ENCODE measurements at regions not wholly inside any gene's neighbourhood (a gene's known extent, or its start where the extent isn't known, plus 50 kb on each side); places are given as distances from the start of the nearest gene placed in this dataset.
"Not testable (repeated sequence)": the region's sequence is repeated elsewhere in the genome, so short reads cannot be mapped to it uniquely, and the experiment has no call there.

DNA sequence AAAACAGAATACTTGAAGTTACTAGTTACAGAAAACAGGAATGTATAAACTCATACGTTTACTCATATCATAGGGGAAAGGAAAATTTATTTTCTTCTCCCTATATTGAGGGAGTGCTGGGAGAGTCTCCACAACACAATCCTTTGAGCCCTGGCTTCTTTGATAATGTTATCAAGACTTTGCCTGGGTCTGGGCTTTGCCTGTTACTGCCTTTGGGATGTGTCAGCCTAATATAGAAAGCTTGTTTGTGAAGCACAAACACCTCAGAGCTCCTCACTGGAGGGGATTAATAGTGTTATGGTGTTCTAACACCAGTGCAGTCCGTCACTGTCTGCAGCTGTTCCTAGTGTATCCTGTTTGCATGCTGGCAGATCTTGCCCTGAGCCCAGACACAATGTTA is 107.8 kb downstream of the VCY start:
- Mint-ChIP-seq H3K4me1 (no peaks in the 10 kb centered on the region), H3K9me3 (no peaks in the 10 kb centered on the region), H3K27ac (no peak overlapping the region), H3K36me3 (ENCODE audit: low read depth) (no peaks in the 10 kb centered on the region), H3K4me3 (no peak overlapping the region), H3K27me3 (no peaks in the 10 kb centered on the region)
- ATAC-seq (replicated peaks), result no peak

DNA sequence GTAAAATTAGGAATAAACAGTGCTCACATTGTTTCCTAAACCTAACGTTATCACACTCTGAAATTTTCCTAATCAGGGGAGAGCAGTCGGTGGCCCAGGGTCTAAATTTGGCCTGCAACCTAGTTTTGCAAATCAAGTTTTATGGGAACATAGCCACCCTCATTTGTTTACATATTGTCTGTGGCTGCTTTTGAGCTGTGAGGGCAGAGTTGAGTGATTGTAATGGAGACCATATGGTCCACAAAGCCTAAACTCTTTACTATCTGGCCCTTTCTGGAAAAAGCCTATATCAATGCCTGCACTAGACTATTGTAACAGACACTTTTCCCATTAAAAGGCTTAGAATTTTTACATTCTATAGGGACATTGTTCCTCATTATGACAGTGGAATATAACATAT is 105.2 kb downstream of the VCY start:
- no peak overlapping the region for H3K4me3 Mint-ChIP-seq
- no peaks in the 10 kb centered on the region for H3K4me1 Mint-ChIP-seq
- no peaks in the 10 kb centered on the region for H3K9me3 Mint-ChIP-seq
- H3K27ac Mint-ChIP-seq, result no peak overlapping the region
- no peaks in the 10 kb centered on the region for H3K27me3 Mint-ChIP-seq
- no peak for ATAC-seq (replicated peaks)
- H3K36me3 Mint-ChIP-seq (ENCODE audit: low read depth), result no peaks in the 10 kb centered on the region

DNA sequence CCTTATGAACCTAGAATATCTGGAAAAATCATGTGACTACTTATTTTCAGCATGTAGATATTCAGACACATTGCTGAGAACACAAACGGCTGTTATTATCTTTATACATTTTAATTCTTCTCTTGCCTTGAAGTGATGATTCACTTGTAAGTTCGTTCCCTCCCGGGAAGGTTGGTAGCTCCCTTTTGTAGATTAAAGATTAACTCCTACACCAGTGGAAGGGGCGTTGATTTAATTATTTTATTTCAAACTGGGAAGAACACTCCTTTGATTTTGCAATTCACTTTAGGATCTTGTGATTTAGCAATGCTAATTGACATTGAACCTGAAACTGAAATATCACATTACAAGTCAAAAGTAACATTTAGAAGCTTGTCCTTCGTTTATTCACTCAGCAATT is 103.4 kb downstream of the VCY start:
- Mint-ChIP-seq H3K36me3 (ENCODE audit: low read depth) (no peaks in the 10 kb centered on the region), H3K9me3 (no peaks in the 10 kb centered on the region), H3K4me1 (no peaks in the 10 kb centered on the region), H3K27me3 (no peaks in the 10 kb centered on the region), H3K4me3 (no peak overlapping the region), H3K27ac (no peak overlapping the region)
- ATAC-seq (replicated peaks), result no peak

DNA sequence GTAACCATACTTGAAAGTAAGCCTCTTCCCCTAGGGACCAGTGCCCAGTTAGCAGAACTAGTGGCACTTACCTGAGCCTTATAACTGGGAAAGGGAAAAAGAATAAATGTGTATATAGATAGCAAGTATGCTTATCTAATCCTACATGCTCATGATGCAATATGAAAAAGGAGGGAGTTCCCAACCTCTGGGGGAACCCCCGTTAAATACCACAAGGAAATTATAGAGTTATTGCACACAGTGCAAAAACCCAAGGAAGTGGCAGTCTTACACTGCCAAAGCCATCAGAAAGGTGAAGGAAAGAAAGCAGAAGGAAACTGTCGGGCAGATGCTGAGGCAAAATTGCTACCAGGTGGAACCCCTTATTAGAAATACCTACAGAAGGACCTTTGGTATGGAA is 92.2 kb downstream of the VCY start:
- H3K4me3 Mint-ChIP-seq; ATAC-seq (replicated peaks); H3K9me3 Mint-ChIP-seq; H3K27ac Mint-ChIP-seq; H3K4me1 Mint-ChIP-seq; H3K27me3 Mint-ChIP-seq; H3K36me3 Mint-ChIP-seq (ENCODE audit: low read depth): not testable (repeated sequence)

DNA sequence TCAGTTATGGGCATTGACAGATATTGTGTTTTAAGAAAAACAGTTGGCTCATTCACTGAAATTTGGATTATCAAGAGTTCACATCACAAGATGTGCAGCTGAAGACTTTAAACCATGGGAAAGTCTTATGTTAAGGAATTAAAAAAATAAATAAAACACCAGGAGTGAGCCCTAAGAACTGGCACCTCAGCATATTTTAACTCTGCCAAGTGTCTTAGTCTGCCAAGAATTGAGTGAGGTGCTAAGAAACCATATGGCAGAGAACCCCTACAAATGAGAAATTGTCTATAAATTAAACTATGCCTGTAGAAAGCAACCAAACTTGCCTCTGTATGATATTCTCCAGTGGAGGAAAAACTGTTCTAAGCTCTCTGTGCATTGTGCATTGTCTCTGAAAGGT is 78.5 kb downstream of the VCY start:
- Mint-ChIP-seq H3K4me3 (no peak overlapping the region), H3K4me1 (no peaks in the 10 kb centered on the region), H3K36me3 (ENCODE audit: low read depth) (no peaks in the 10 kb centered on the region), H3K27ac (no peak overlapping the region), H3K27me3 (no peaks in the 10 kb centered on the region), H3K9me3 (no peaks in the 10 kb centered on the region)
- ATAC-seq (replicated peaks), result no peak

DNA sequence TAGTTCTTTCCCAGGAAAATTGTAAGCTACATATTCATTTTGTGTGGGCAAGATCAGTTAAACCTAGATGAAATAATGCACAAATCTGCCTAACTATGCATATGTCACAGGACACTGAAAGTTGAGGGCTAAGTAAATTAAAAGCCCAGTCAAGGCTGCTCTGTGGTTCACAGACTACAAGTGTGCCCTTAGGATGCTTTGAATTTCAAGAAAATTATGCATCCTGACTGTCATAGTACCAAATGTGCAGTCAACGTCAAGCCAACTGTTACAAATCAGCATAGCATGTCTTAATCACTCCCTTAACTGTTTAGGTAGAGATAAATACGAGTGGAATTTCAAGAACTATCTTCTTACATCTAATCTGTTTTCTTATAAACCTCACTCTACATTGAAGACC is 55.8 kb downstream of the VCY start:
- ATAC-seq (replicated peaks); H3K4me1 Mint-ChIP-seq; H3K27me3 Mint-ChIP-seq; H3K4me3 Mint-ChIP-seq; H3K27ac Mint-ChIP-seq; H3K36me3 Mint-ChIP-seq (ENCODE audit: low read depth); H3K9me3 Mint-ChIP-seq: not testable (repeated sequence)

Measured in activated T-helper 17 cell treated with anti-CD3 and anti-CD28 coated beads, Interleukin-2, amount 50 U/mL, for 72 hours (primary cell).